HG02970 (cell line): ENCODE measurements at regions not wholly inside any gene's neighbourhood (a gene's known extent, or its start where the extent isn't known, plus 50 kb on each side); places are given as distances from the start of the nearest gene placed in this dataset.
"Not testable (repeated sequence)": the region's sequence is repeated elsewhere in the genome, so short reads cannot be mapped to it uniquely, and the experiment has no call there.

ENCODE experiments used
- ATAC-seq: cut with Tn5 transposase; IDR thresholded peaks from one replicate; pipeline ENCODE4 v1.9.1; 2021; ENCODE audit warnings: mild to moderate bottlenecking, moderate library complexity, moderate number of reproducible peaks; ENCODE audit not compliant: unreplicated experiment, low FRiP score

DNA sequence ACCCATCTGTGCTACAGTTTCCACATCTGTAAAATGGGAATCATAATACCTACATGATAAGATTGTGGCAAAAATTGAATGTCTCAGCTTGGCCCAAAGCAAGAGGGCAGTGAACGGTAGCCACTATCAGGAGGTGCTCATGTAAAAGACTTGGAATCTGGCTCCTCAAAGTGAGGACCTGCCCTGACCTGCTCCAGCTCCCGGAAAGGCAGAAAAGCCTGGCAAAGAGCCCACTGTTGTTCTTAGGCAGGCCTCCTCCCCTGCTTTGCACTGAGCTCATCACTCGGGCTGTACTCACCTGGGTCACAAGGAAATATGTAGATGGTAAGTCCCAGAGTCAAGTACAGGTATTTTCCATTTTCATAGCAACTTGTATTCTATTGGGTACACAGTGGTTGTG is 250.7 kb upstream of the TBL1XR1 start:
- no peak for ATAC-seq

- peak; percentile 23 for ATAC-seq
Measured at GRCh38 chr3:177448987-177449359, 251.7 kb upstream of the TBL1XR1 start.

DNA sequence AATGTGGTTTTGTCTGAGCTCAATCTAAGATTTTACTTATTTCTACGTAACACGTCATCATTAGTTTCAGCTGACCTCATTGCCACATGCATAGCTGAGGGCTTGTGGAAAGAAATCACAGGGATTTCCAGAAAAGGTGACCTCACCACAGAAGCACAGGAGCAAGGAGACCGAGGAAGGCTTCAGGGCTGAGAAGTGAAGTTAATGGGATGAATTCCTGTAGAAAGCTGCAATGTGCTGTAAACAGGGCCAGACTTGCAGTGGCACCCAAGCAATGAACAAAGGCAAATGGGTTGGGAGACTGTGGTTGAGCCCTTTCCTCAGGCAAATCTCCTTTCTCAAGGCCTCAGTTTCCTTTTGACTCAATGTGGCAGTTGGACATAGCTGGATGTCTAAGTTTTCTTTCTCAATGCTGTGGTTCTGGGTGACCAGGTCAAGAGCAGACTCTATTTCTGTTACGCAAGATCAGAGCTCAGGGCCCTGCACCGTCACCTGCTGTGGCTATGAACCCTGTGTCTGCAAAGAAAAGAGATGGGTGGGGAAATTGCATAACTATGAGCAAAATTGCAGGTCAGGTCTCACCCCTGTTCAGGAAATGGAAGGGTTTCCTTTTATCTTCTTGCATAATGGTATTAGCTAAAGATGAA is 252.2 kb upstream of the TBL1XR1 start:
- ATAC-seq: peak; percentile 80

DNA sequence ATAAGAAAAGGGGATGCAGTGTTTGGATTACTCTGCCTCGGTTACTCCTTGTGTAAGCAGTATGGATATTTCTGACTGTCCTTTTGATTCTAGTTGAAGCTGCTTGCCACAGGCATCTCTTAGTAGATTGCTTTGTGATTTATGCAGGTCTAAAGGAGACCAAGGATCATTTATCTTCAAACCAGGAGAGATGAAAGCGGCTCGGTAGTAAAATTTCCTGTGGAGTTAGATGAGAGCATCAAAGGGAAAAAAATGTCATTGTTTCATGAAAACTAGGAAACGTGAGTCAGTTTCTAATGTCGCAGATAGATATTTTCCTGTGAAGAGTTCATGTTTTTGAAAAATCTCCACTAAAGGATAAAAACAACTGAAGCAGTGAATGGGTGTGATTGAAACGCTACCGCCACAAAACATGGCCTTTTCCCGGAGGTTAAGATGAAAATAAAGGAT is 254.0 kb upstream of the TBL1XR1 start:
- ATAC-seq: no peak

GRCh38 chr3:177451864-177452830 is 254.9 kb upstream of the TBL1XR1 start:
- ATAC-seq: no peak

GRCh38 chr3:177452831-177453450 is 255.7 kb upstream of the TBL1XR1 start:
- ATAC-seq: no peak

DNA sequence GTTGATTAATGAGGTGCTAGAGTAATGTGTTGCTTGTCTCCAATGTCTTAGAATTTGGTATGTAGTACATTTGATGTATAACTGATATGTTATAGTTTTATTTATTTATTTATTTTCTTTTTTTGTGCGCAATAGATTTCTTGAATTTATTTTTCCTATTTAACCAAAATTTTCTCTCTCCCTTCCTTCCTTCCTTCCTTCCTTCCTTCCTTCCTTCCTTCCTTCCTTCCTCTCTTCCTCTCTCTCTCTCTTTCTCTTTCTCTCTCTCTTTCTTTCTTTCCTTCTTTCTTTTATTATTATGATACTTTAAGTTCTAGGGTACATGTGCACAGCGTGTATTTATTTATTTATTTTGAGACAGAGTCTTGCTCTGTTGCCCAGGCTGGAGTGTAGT is 256.2 kb upstream of the TBL1XR1 start:
- no peak for ATAC-seq

DNA sequence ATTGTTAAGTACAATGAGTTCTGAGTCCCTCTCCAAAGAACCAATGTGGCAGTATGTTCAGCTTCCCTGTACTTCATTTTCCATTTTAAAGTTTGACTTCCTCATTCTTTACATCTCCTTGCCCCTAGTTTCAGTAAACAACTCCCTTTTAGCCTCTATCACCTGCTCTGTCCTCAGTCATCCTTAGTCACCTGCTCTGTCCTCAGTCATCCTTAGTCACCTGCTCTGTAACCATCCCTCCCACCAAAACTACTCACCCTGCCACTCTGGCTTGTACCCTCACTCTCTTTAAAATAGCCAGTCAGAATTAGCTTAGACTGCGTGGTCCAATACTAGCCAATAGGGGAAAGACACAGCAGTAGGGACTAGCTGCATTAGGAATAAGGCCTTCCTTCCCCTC is 259.9 kb upstream of the TBL1XR1 start:
- ATAC-seq: not testable (repeated sequence)

DNA sequence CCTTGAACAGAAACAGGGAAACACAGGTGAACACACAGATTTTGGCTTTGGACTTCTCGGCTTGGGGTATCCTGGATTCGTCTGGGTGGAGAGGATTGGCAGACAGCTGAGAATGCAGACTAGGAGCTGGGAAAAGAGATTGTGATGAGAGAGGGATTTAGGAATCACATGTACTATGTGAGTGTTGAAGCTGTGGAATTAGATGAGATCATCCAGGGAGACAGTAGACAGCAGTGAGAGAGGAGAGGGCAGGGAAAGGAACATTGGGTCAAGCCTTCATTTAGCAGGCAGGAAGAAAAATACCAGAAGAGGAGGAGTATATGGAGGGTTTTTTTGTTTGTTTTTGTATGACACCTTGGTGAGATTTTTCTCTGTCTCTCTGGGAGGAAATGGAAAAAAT is 262.1 kb upstream of the TBL1XR1 start:
- no peak for ATAC-seq

GRCh38 chr3:177460047-177460446 is 262.8 kb upstream of the TBL1XR1 start:
- no peak for ATAC-seq

DNA sequence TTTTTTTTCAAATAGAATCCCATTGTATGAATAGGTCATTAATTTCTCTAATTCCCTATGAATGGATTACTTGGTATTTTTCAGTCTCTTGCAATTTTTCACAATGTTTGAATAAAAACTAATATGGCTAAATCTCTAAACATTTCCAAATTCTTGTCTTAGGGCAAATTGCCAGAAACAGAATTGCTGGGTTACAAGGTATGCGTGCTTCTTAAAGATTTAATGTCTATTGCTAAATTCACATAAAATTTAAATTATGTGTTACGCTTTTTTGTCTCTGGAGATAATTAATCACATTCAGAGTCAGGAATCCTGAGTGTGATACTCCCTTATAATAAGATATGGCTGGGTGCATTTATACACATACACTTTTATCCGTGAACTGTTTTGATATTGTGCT is 264.5 kb upstream of the TBL1XR1 start:
- no peak for ATAC-seq

DNA sequence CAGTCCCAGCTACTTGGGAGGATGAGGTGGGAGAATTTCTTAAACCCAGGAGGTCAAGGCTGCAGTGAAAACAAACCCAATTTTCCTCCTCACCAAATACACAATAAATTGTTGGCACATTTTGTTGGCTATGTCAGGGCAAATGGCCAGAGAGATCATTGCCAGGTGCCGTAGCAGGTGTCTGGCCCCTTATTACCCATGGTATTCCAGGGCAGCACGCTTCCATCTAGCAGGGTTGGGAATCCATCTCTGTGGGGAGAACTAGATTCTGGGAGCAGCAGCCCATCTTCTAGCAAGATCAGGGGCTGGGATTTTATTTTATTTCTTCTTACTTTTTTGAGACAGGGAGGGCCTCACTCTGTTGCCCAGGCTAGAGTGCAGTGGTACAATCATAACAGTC is 266.1 kb upstream of the TBL1XR1 start:
- ATAC-seq: not testable (repeated sequence)

DNA sequence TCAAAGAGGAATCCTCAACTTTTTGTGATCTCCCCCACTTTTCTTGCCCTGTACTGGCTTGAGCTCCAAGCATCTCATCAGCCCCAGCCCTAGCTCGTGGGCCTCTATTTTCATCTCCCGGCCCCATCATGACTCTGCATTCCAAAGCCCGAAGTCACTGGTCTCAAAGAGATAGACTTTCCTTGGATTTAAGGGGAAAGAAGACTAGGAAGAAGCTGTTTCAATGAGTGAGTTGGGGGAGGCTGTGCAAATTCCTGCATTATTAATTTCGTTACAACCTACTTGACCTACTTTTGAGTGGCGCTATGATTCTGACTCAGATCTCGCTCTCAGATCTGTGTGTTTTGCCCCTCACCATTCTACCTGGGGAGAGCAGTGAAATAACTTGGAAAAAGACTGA is 266.6 kb upstream of the TBL1XR1 start:
- ATAC-seq: no peak

- no peak for ATAC-seq
Measured at GRCh38 chr3:177464392-177465256, 267.3 kb upstream of the TBL1XR1 start.

GRCh38 chr3:177465257-177465642 is 268.0 kb upstream of the TBL1XR1 start:
- ATAC-seq: no peak

GRCh38 chr3:177466074-177466473 is 268.8 kb upstream of the TBL1XR1 start:
- ATAC-seq: no peak

GRCh38 chr3:177466622-177467021 is 269.3 kb upstream of the TBL1XR1 start:
- not testable (repeated sequence) for ATAC-seq

DNA sequence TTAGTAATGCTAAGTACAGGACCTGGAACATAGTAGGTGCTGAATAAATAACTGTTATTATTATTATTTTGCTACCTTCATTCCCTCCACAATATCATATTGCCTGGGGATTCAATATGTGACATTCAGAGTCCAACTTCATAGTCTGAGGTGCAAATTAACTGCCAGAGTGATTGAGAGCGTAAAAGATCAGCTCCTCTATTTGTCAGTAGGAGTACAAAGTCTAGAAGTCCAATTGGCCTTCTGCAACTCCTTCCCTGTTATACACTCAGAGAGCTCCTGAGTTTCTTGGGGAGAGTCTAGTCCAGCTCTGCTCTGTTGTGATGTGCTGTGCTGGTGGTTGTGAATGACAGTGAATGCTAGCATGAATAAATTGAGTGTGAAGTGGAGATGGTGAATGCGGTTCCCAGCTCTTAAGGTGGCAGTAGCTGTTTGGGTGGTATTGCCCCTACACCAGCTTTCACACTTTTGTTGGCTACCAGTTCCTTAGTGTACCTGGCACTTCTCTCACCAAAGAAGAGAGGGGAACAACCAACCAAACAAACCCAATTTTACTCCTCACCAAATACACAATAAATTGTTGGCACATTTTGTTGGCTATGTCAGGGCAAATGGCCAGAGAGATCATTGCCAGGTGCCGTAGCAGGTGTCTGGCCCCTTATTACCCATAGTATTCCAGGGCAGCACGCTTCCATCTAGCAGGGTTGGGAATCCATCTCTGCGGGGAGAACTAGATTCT is 270.1 kb upstream of the TBL1XR1 start:
- ATAC-seq: no peak

GRCh38 chr3:177468331-177468730 is 271.0 kb upstream of the TBL1XR1 start:
- no peak for ATAC-seq

- no peak for ATAC-seq
Measured at GRCh38 chr3:177468816-177469215, 271.5 kb upstream of the TBL1XR1 start.
